SK-N-SH (cell line): ENCODE measurements at regions not wholly inside any gene's neighbourhood (a gene's known extent, or its start where the extent isn't known, plus 50 kb on each side); places are given as distances from the start of the nearest gene placed in this dataset.

ENCODE experiments used
- CTCF ChIP-seq: fragments of 200-600 bp; sonication (generic); IDR thresholded peaks from 2 replicates; pipeline ENCODE4 v1.6.1; 2017; ENCODE audit warnings: antibody characterized with exemption, mild to moderate bottlenecking, moderate library complexity
- EP300 ChIP-seq, 2 experiments: IDR thresholded peaks; 2 replicates each; pipeline versions ENCODE4 v1.4.0 to v1.6.1; 2012; ENCODE audit warnings: borderline replicate concordance in 1 of 2, low read depth in 1 of 2, low read length in 1 of 2
- EZH2phosphoT487 ChIP-seq: fragments of 200-600 bp; sonication (generic); IDR thresholded peaks from 2 replicates; pipeline ENCODE4 v1.6.1; 2017; ENCODE audit warnings: low read depth, mixed run types, mild to moderate bottlenecking, antibody characterized with exemption, moderate library complexity, borderline replicate concordance
- FOXM1 ChIP-seq: IDR thresholded peaks from 2 replicates; pipeline ENCODE4 v1.4.0; 2012; ENCODE audit warnings: low read depth, mild to moderate bottlenecking
- GABPA ChIP-seq: IDR thresholded peaks from 2 replicates; pipeline ENCODE4 v1.4.0; 2012; ENCODE audit warnings: low read depth, mild to moderate bottlenecking
- GATA2 ChIP-seq: sonication (generic); formaldehyde crosslinking; IDR thresholded peaks from 2 replicates; pipeline ENCODE4 v1.5.0; 2020; ENCODE audit warnings: mild to moderate bottlenecking, missing genetic modification reagents
- POLR2AphosphoS5 ChIP-seq: IDR thresholded peaks from 2 replicates; pipeline ENCODE4 v1.6.1; 2012; ENCODE audit warnings: low read depth, low read length
- RAD21 ChIP-seq: IDR thresholded peaks from 2 replicates; pipeline ENCODE4 v1.6.1; 2012; ENCODE audit warnings: mild to moderate bottlenecking, low read length
- REST ChIP-seq: IDR thresholded peaks from 2 replicates; pipeline ENCODE4 v1.6.1; 2012; ENCODE audit warnings: mild to moderate bottlenecking, low read depth, low read length, moderate library complexity
- TAF1 ChIP-seq: IDR thresholded peaks from 2 replicates; pipeline ENCODE4 v1.6.1; 2012; ENCODE audit warnings: low read depth, mild to moderate bottlenecking, low read length, moderate library complexity, borderline replicate concordance
- TF ChIP-seq, protein P1 (sequence below): fragments of 150-350 bp; IDR thresholded peaks from 2 replicates; pipeline ENCODE4 v1.6.1; 2017; ENCODE audit warnings: antibody characterized with exemption, low read length, low read depth, borderline replicate concordance
- TF ChIP-seq, protein P2 (sequence below): IDR thresholded peaks from 2 replicates; pipeline ENCODE4 v1.4.0; 2012; ENCODE audit warnings: low read depth

DNA sequence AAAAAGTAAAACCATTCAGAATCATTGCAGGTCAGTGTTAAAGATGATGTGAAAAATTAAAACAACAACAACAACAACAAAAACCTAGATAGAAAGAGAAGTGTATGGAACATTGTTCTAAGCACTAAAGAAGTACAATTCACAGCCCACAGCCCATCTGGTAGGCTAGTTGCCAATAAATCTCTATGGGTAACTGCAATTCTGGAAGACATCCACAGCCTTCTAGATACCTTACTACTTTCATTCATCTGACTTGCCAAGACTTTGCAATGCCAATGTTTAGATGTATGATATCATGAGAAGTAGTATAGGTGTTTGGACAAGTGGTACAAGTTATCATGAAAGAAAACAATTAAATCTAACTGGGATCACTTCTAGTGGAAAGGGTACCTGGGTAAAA lies 198.6 kb downstream of the VGLL3 start:
- no peak for TF ChIP-seq TAF1
- TF ChIP-seq CTCF: no peak
- TF ChIP-seq POLR2AphosphoS5: no peak
- no peak for TF ChIP-seq RAD21
- TF ChIP-seq, protein P1, sequence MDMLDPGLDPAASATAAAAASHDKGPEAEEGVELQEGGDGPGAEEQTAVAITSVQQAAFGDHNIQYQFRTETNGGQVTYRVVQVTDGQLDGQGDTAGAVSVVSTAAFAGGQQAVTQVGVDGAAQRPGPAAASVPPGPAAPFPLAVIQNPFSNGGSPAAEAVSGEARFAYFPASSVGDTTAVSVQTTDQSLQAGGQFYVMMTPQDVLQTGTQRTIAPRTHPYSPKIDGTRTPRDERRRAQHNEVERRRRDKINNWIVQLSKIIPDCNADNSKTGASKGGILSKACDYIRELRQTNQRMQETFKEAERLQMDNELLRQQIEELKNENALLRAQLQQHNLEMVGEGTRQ: no peak
- no peak for TF ChIP-seq EZH2phosphoT487
- no peak for TF ChIP-seq REST
- TF ChIP-seq, protein P2, sequence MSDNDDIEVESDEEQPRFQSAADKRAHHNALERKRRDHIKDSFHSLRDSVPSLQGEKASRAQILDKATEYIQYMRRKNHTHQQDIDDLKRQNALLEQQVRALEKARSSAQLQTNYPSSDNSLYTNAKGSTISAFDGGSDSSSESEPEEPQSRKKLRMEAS: no peak
- TF ChIP-seq EP300 (IDR thresholded peaks at IDR 0.05; ENCODE audit: borderline replicate concordance in 1 of 2, low read depth in 1 of 2, low read length in 1 of 2): no peak
- TF ChIP-seq GABPA: no peak
- no peak for TF ChIP-seq FOXM1
- no peak for TF ChIP-seq GATA2
